AG08396 (cell line): ENCODE measurements at regions not wholly inside any gene's neighbourhood (a gene's known extent, or its start where the extent isn't known, plus 50 kb on each side); places are given as distances from the start of the nearest gene placed in this dataset.

Source experiments
- DNase-seq: peaks from one replicate; pipeline ENCODE4 v3.0.0; 2012; ENCODE audit warnings: low spot score, mixed read lengths

- no peak for DNase-seq
Measured at GRCh38 chr14:95410838-95411237, 91.1 kb upstream of the CLMN start.

GRCh38 chr14:95409477-95410272 is 90.0 kb upstream of the CLMN start:
- no peak for DNase-seq

- no peak for DNase-seq
Measured at GRCh38 chr14:95408731-95409476, 89.2 kb upstream of the CLMN start.

GRCh38 chr14:95407354-95407753 is 87.6 kb upstream of the CLMN start:
- no peak for DNase-seq

GRCh38 chr14:95406756-95407277 is 87.1 kb upstream of the CLMN start:
- DNase-seq: no peak

- DNase-seq: no peak
Measured at GRCh38 chr14:95404583-95404982, 84.9 kb upstream of the CLMN start.

- no peak for DNase-seq
Measured at GRCh38 chr14:95402578-95402977, 82.9 kb upstream of the CLMN start.

- DNase-seq: no peak
Measured at GRCh38 chr14:95402176-95402575, 82.5 kb upstream of the CLMN start.

GRCh38 chr14:95398630-95399547 is 79.2 kb upstream of the CLMN start:
- no peak for DNase-seq

GRCh38 chr14:95397325-95397724 is 77.6 kb upstream of the CLMN start:
- DNase-seq: no peak

- DNase-seq: no peak
Measured at GRCh38 chr14:95396221-95396620, 76.5 kb upstream of the CLMN start.

GRCh38 chr14:95395098-95395737 is 75.5 kb upstream of the CLMN start:
- DNase-seq: no peak

GRCh38 chr14:95394297-95395097 is 74.8 kb upstream of the CLMN start:
- DNase-seq: no peak

- no peak for DNase-seq
Measured at GRCh38 chr14:95392841-95393240, 73.1 kb upstream of the CLMN start.

GRCh38 chr14:95391331-95391730 is 71.6 kb upstream of the CLMN start:
- DNase-seq: no peak

- DNase-seq: no peak
Measured at GRCh38 chr14:95389471-95390011, 69.8 kb upstream of the CLMN start.

GRCh38 chr14:95388699-95389098 is 69.0 kb upstream of the CLMN start:
- DNase-seq: no peak

- DNase-seq: no peak
Measured at GRCh38 chr14:95387826-95388445, 68.2 kb upstream of the CLMN start.

GRCh38 chr14:95386536-95387095 is 66.9 kb upstream of the CLMN start:
- no peak for DNase-seq

GRCh38 chr14:95385701-95386100 is 66.0 kb upstream of the CLMN start:
- DNase-seq: no peak
